Breast epithelium (tissue), 3 donors: ENCODE measurements at regions not wholly inside any gene's neighbourhood (a gene's known extent, or its start where the extent isn't known, plus 50 kb on each side); places are given as distances from the start of the nearest gene placed in this dataset.

Experiments used
- POLR2A ChIP-seq: fragments of 450-650 bp; IDR thresholded peaks from one replicate; pipeline ENCODE4 v1.6.1; 2016; ENCODE audit warnings: antibody characterized with exemption, mild to moderate bottlenecking, moderate library complexity
- POLR2AphosphoS5 ChIP-seq, 3 donors: sonication (generic); formaldehyde crosslinking; IDR thresholded peaks; one replicate each; pipeline ENCODE4 v1.6.1; 2017; ENCODE audit warnings: antibody characterized with exemption in 3 of 3
- TF ChIP-seq, protein P1 (sequence below), 3 donors: fragments of 450-650 bp; IDR thresholded peaks; one replicate each; pipeline ENCODE4 v1.5.1; 2016 to 2017; ENCODE audit warnings: antibody characterized with exemption in 3 of 3, mild to moderate bottlenecking in 3 of 3, moderate library complexity in 3 of 3

DNA sequence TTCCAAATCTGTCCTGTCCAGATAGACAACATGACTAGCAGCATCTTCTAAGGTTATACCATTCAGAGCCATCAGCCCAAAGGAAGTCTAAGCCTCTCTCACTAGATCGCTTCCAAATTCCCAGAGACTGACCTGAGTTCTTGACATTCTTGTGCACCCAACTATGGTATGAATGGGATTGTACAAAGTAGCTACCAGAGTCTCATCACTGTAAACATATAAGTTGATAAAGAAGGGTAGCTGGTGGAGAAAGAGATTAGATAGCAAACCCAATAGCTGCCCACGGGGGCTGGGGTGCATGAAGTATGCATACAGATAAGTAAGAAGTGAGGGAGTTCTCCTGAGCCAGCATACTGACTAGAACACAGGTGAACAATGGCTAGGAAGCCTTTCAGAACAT lies 180.0 kb downstream of the PLPP3 start:
- TF ChIP-seq POLR2AphosphoS5 (IDR thresholded peaks at IDR 0.05), result no peak
- TF ChIP-seq, protein P1, sequence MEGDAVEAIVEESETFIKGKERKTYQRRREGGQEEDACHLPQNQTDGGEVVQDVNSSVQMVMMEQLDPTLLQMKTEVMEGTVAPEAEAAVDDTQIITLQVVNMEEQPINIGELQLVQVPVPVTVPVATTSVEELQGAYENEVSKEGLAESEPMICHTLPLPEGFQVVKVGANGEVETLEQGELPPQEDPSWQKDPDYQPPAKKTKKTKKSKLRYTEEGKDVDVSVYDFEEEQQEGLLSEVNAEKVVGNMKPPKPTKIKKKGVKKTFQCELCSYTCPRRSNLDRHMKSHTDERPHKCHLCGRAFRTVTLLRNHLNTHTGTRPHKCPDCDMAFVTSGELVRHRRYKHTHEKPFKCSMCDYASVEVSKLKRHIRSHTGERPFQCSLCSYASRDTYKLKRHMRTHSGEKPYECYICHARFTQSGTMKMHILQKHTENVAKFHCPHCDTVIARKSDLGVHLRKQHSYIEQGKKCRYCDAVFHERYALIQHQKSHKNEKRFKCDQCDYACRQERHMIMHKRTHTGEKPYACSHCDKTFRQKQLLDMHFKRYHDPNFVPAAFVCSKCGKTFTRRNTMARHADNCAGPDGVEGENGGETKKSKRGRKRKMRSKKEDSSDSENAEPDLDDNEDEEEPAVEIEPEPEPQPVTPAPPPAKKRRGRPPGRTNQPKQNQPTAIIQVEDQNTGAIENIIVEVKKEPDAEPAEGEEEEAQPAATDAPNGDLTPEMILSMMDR (IDR thresholded peaks at IDR 0.05), result no peak
- no peak for TF ChIP-seq POLR2A
